OCI-LY7 (cell line): ENCODE measurements at regions not wholly inside any gene's neighbourhood (a gene's known extent, or its start where the extent isn't known, plus 50 kb on each side); places are given as distances from the start of the nearest gene placed in this dataset.

Source experiments
- BruUV-seq: library from RNA; stranded (reverse); fragments of 400-500 nt; replicated peaks from 2 replicates; lab custom pipeline; 2021; lab: Mats Ljungman, UMichigan
- CTCF ChIA-PET: fragments of 300-600 bp; sonication (Branson Sonifier 250); formaldehyde crosslinking; loops from one replicate; lab custom pipeline; 2022; ENCODE audit warnings: antibody characterized with exemption; ENCODE audit not compliant: unreplicated experiment; lab: Charles Lee
- POLR2A ChIA-PET: fragments of 300-600 bp; sonication (Branson Sonifier 250); formaldehyde crosslinking; loops from one replicate; lab custom pipeline; 2022; ENCODE audit warnings: antibody characterized with exemption; lab: Charles Lee
- DNase-seq: peaks from one replicate; pipeline ENCODE4 v3.0.0-alpha.2; 2015; ENCODE audit warnings: low spot score
- H2AFZ ChIP-seq: fragments of 200-600 bp; sonication (generic), shearing (Covaris generic); 2 replicates; pipeline ENCODE4 v1.6.1; 2014; ENCODE audit warnings: mild to moderate bottlenecking, antibody characterized with exemption, low read length, moderate library complexity
- H3K27ac ChIP-seq: fragments of 200-600 bp; sonication (generic); 2 replicates; pipeline ENCODE4 v1.5.1; 2014; ENCODE audit warnings: mixed run types, low read depth, mild to moderate bottlenecking, moderate library complexity, low read length, inconsistent platforms; ENCODE audit not compliant: poor library complexity, severe bottlenecking
- H3K36me3 ChIP-seq: fragments of 200-600 bp; sonication (generic); 2 replicates; pipeline ENCODE4 v1.6.1; 2014; ENCODE audit warnings: mild to moderate bottlenecking, antibody characterized with exemption, low read length, moderate library complexity, mixed read lengths; ENCODE audit not compliant: insufficient read depth
- H3K4me1 ChIP-seq: fragments of 200-600 bp; sonication (generic); 2 replicates; pipeline ENCODE4 v1.5.1; 2014; ENCODE audit warnings: mild to moderate bottlenecking, low read length; ENCODE audit not compliant: insufficient read depth, poor library complexity, severe bottlenecking
- H3K4me2 ChIP-seq: fragments of 200-600 bp; sonication (generic); 2 replicates; pipeline ENCODE4 v1.6.1; 2014; ENCODE audit warnings: mild to moderate bottlenecking, low read length
- H3K4me3 ChIP-seq: fragments of 200-600 bp; sonication (generic); 2 replicates; pipeline ENCODE4 v1.5.1; 2014; ENCODE audit warnings: mild to moderate bottlenecking, low read depth, low read length; ENCODE audit not compliant: poor library complexity, severe bottlenecking
- H3K79me2 ChIP-seq: fragments of 200-600 bp; sonication (generic); 2 replicates; pipeline ENCODE4 v1.6.1; 2016; ENCODE audit warnings: low read depth, mild to moderate bottlenecking, low read length, moderate library complexity, mixed read lengths; ENCODE audit not compliant: insufficient read depth
- H3K9me2 ChIP-seq: fragments of 200-600 bp; sonication (generic); 2 replicates; pipeline ENCODE4 v1.6.1; 2016; ENCODE audit warnings: mild to moderate bottlenecking, low read length, mixed read lengths; ENCODE audit not compliant: insufficient read depth
- H3K9me3 ChIP-seq: fragments of 200-600 bp; sonication (generic); 2 replicates; pipeline ENCODE4 v1.6.1; 2014; ENCODE audit warnings: mild to moderate bottlenecking, mixed run types, low read length, mixed read lengths
- H4K20me1 ChIP-seq: fragments of 200-600 bp; sonication (generic); 2 replicates; pipeline ENCODE4 v1.6.1; 2014; ENCODE audit warnings: mild to moderate bottlenecking, antibody characterized with exemption, low read length, moderate library complexity, mixed read lengths; ENCODE audit not compliant: insufficient read depth
- EZH2phosphoT487 ChIP-seq: fragments of 200-600 bp; sonication (generic); IDR thresholded peaks from 2 replicates; pipeline ENCODE4 v1.6.1; 2018; ENCODE audit warnings: low read depth, borderline replicate concordance, mild to moderate bottlenecking, mixed run types, antibody characterized with exemption, low read length, moderate library complexity, mixed read lengths
- intact Hi-C: fragments of 100-400 bp; cut with micrococcal nuclease; formaldehyde crosslinking; loops from one replicate; pipeline ENCODE4 v1.10.0; 2022; ENCODE audit not compliant: unreplicated experiment
- TF ChIP-seq, protein P1 (sequence below): fragments of 200-600 bp; sonication (generic); conservative IDR thresholded peaks from 2 replicates; pipeline ENCODE4 v1.5.1; 2014; ENCODE audit warnings: mild to moderate bottlenecking, antibody characterized with exemption, low read length, moderate library complexity, mixed read lengths

DNA sequence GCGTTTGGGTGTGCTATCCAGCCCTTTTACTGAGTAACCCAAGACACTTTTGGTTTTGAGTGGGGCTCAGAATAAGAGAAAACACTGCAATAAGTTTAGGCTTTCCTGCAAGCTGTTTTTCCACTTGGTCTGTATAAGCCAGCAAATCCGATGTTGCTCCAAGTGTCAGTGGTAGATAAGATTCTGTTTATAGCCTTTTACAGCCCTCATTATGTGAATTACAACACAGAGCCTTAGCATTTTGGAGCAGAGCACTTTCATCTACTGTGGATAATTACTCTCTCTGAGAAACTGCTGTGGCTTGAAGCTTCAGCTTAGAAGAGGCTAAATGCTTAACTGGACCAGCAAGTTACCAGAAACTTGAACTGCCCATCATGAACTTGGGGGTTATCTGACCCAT lies 601.1 kb downstream of the JRKL start:
- no peak for TF ChIP-seq EZH2phosphoT487
- TF ChIP-seq, protein P1, sequence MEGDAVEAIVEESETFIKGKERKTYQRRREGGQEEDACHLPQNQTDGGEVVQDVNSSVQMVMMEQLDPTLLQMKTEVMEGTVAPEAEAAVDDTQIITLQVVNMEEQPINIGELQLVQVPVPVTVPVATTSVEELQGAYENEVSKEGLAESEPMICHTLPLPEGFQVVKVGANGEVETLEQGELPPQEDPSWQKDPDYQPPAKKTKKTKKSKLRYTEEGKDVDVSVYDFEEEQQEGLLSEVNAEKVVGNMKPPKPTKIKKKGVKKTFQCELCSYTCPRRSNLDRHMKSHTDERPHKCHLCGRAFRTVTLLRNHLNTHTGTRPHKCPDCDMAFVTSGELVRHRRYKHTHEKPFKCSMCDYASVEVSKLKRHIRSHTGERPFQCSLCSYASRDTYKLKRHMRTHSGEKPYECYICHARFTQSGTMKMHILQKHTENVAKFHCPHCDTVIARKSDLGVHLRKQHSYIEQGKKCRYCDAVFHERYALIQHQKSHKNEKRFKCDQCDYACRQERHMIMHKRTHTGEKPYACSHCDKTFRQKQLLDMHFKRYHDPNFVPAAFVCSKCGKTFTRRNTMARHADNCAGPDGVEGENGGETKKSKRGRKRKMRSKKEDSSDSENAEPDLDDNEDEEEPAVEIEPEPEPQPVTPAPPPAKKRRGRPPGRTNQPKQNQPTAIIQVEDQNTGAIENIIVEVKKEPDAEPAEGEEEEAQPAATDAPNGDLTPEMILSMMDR = no peak
- no peak for DNase-seq
- CTCF ChIA-PET = no interaction called here
- BruUV-seq = no TSS peak
- Histone ChIP-seq H3K79me2 (no peaks in the 10 kb centered on the region), H3K4me2 (no peak overlapping the region), H4K20me1 (no peaks in the 10 kb centered on the region), H3K9me3 (no peaks in the 10 kb centered on the region), H3K4me3 (no peak overlapping the region), H3K36me3 (no peaks in the 10 kb centered on the region), H3K9me2 (no peaks in the 10 kb centered on the region), H3K4me1 (no peaks in the 10 kb centered on the region), H2AFZ (no peak overlapping the region), H3K27ac (no peak overlapping the region)
- intact Hi-C loops = no loop called here
- POLR2A ChIA-PET = no interaction called here

DNA sequence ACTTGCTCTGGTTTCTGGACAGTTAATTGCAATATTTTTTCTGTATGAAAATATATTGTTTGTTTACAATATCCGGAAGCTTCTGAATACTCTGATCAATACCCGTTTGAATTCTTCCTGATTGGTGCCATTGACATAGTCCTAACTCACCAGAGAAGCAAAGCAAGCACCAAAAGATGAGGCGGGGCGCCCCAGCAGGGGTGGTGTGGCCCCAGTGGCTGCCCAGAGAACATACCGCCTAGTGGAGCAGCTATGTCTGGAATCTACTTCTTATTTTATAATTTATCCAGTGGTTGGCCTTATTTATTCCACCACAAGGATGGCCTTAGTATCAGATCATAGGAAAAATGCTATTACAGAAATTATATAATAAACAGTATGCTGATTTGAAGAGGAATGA lies 610.7 kb downstream of the JRKL start:
- Histone ChIP-seq H3K4me2 (no peak overlapping the region), H3K9me3 (no peaks in the 10 kb centered on the region), H3K4me1 (no peaks in the 10 kb centered on the region), H3K9me2 (no peaks in the 10 kb centered on the region), H3K4me3 (no peak overlapping the region), H3K36me3 (no peaks in the 10 kb centered on the region), H4K20me1 (no peaks in the 10 kb centered on the region), H2AFZ (no peak overlapping the region), H3K27ac (no peak overlapping the region), H3K79me2 (no peaks in the 10 kb centered on the region)
- TF ChIP-seq, protein P1 = no peak
- no peak for TF ChIP-seq EZH2phosphoT487
- DNase-seq = no peak
- ChIA-PET CTCF (no interaction called here), POLR2A (no interaction called here)
- no TSS peak for BruUV-seq
- intact Hi-C loops = no loop called here

DNA sequence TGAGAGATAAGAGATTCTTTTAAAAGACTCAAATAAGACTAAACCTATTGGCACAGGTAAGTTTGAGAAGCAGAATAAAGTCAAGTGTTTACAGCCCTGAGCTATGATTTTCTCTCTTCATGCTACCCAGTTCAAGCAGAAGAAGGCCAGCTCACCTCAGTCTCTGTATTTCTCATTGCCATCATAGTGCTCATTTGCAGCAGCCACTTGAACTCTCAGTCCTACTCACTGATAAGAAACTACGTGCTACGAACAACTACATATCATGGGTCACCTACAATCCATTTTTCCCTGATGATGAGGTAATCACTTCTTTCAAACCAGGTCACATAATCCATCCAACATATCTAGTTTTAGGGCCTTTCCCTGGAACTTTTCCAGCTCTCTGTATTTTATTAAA lies 617.5 kb downstream of the JRKL start:
- no peak overlapping the region for H3K4me3 ChIP-seq
- no peak overlapping the region for H3K4me2 ChIP-seq
- no peaks in the 10 kb centered on the region for H3K9me3 ChIP-seq
- no peak overlapping the region for H3K27ac ChIP-seq
- H2AFZ ChIP-seq = no peak overlapping the region
- CTCF ChIA-PET = no interaction called here
- no peak for DNase-seq
- no peaks in the 10 kb centered on the region for H3K9me2 ChIP-seq
- H3K4me1 ChIP-seq = no peaks in the 10 kb centered on the region
- BruUV-seq = no TSS peak
- H4K20me1 ChIP-seq = no peaks in the 10 kb centered on the region
- TF ChIP-seq, protein P1 = no peak
- no peak for TF ChIP-seq EZH2phosphoT487
- POLR2A ChIA-PET = no interaction called here
- no peaks in the 10 kb centered on the region for H3K36me3 ChIP-seq
- intact Hi-C loops = no loop called here
- no peaks in the 10 kb centered on the region for H3K79me2 ChIP-seq
